Transverse colon (tissue), 3 donors: ENCODE measurements at regions not wholly inside any gene's neighbourhood (a gene's known extent, or its start where the extent isn't known, plus 50 kb on each side); places are given as distances from the start of the nearest gene placed in this dataset.
"Not testable (repeated sequence)": the region's sequence is repeated elsewhere in the genome, so short reads cannot be mapped to it uniquely, and the experiment has no call there.

Experiments used
- CTCF ChIP-seq, 5 experiments: fragments of 200-600 bp in 3 of 5; fragments of 450-650 bp in 2 of 5; sonication (generic) in 3 of 5; IDR thresholded peaks; 1 replicate in 2 of 5; 2 replicates in 3 of 5; pipeline ENCODE4 v1.5.1; 2016 to 2017; ENCODE audit warnings: antibody characterized with exemption in 5 of 5, inconsistent platforms in 3 of 5, mild to moderate bottlenecking in 2 of 5, moderate library complexity in 1 of 5
- POLR2A ChIP-seq: fragments of 450-650 bp; IDR thresholded peaks from one replicate; pipeline ENCODE4 v1.6.1; 2016; ENCODE audit warnings: antibody characterized with exemption, mild to moderate bottlenecking, moderate library complexity

- TF ChIP-seq POLR2A; CTCF (IDR thresholded peaks at IDR 0.05): not testable (repeated sequence)
Measured at GRCh38 chr5:105602406-105602805, 2039.8 kb upstream of the NUDT12 start.
